Left ventricle myocardium inferior (tissue), 1 donor: ENCODE measurements at regions not wholly inside any gene's neighbourhood (a gene's known extent, or its start where the extent isn't known, plus 50 kb on each side); places are given as distances from the start of the nearest gene placed in this dataset.

Source experiments
- DNase-seq: peaks from one replicate; pipeline ENCODE4 v3.0.0-alpha.2; 2020
- H3K27ac ChIP-seq: fragments of 200-600 bp; replicated peaks from 2 replicates; pipeline ENCODE4 v1.8.0; 2021
- H3K27me3 ChIP-seq: fragments of 200-600 bp; 2 replicates; pipeline ENCODE4 v1.8.0; 2021; ENCODE audit warnings: low read depth
- H3K36me3 ChIP-seq: fragments of 200-600 bp; 2 replicates; pipeline ENCODE4 v1.8.0; 2021
- H3K4me1 ChIP-seq: fragments of 200-600 bp; 2 replicates; pipeline ENCODE4 v1.8.0; 2021
- H3K4me3 ChIP-seq: fragments of 200-600 bp; 2 replicates; pipeline ENCODE4 v1.8.0; 2021; ENCODE audit warnings: mild to moderate bottlenecking, moderate library complexity
- H3K9me3 ChIP-seq: fragments of 200-600 bp; replicated peaks from 2 replicates; pipeline ENCODE4 v1.8.0; 2021
- CTCF ChIP-seq: fragments of 200-600 bp; IDR thresholded peaks from 2 replicates; pipeline ENCODE4 v1.8.0; 2021; ENCODE audit warnings: antibody characterized with exemption, mild to moderate bottlenecking, borderline replicate concordance
- intact Hi-C: fragments of 100-400 bp; cut with micrococcal nuclease; formaldehyde crosslinking; loops from one replicate; pipeline ENCODE4 v1.11.0; 2022
- donor health status: DM: no; HTN: yes; CAD: no; lungs with severe emphysema.

GRCh38 chr2:195496991-195497390 is 160.0 kb upstream of the SLC39A10 start:
- DNase-seq = no peak
- Histone ChIP-seq H3K36me3 (no peaks in the 10 kb centered on the region), H3K9me3 (no peaks in the 10 kb centered on the region), H3K27ac (no peak overlapping the region), H3K4me3 (no peak overlapping the region), H3K4me1 (no peaks in the 10 kb centered on the region), H3K27me3 (no peaks in the 10 kb centered on the region)
- intact Hi-C loops = no loop called here
- no peak for TF ChIP-seq CTCF

- TF ChIP-seq CTCF = no peak
- intact Hi-C loops = no loop called here
- DNase-seq = no peak
- Histone ChIP-seq H3K36me3 (no peaks in the 10 kb centered on the region), H3K27ac (no peak overlapping the region), H3K9me3 (no peaks in the 10 kb centered on the region), H3K4me3 (no peak overlapping the region), H3K4me1 (no peaks in the 10 kb centered on the region), H3K27me3 (no peaks in the 10 kb centered on the region)
These were observed 161.1 kb upstream of the SLC39A10 start for GRCh38 chr2:195495966-195496365.

- no peaks in the 10 kb centered on the region for H3K36me3 ChIP-seq
- intact Hi-C loops = no loop called here
These were observed 161.7 kb upstream of the SLC39A10 start for GRCh38 chr2:195495351-195495750.

GRCh38 chr2:195494451-195494850 is 162.6 kb upstream of the SLC39A10 start:
- intact Hi-C loops = no loop called here
- H3K27me3 ChIP-seq = no peaks in the 10 kb centered on the region
- H3K36me3 ChIP-seq = no peaks in the 10 kb centered on the region
- no peaks in the 10 kb centered on the region for H3K4me1 ChIP-seq
- H3K27ac ChIP-seq = no peak overlapping the region
- no peak for TF ChIP-seq CTCF
- no peak for DNase-seq
- H3K4me3 ChIP-seq = no peak overlapping the region
- no peaks in the 10 kb centered on the region for H3K9me3 ChIP-seq

More at GRCh38 chr2:195495351-195495750, 161.7 kb upstream of the SLC39A10 start:
- H3K4me1 ChIP-seq = no peaks in the 10 kb centered on the region
- no peaks in the 10 kb centered on the region for H3K27me3 ChIP-seq
- no peak for DNase-seq
- H3K9me3 ChIP-seq = no peaks in the 10 kb centered on the region
- H3K4me3 ChIP-seq = no peak overlapping the region
- H3K27ac ChIP-seq = no peak overlapping the region
- TF ChIP-seq CTCF = no peak

- intact Hi-C loops = no loop called here
- Histone ChIP-seq H3K4me3 (no peak overlapping the region), H3K27ac (no peak overlapping the region), H3K36me3 (no peaks in the 10 kb centered on the region), H3K27me3 (no peaks in the 10 kb centered on the region), H3K4me1 (no peaks in the 10 kb centered on the region), H3K9me3 (no peaks in the 10 kb centered on the region)
- no peak for TF ChIP-seq CTCF
- no peak for DNase-seq
These were observed 163.6 kb upstream of the SLC39A10 start for GRCh38 chr2:195493416-195493815.

- H3K4me3 ChIP-seq = no peak overlapping the region
- no peaks in the 10 kb centered on the region for H3K9me3 ChIP-seq
- no peak overlapping the region for H3K27ac ChIP-seq
- no peaks in the 10 kb centered on the region for H3K27me3 ChIP-seq
- no peak for DNase-seq
- TF ChIP-seq CTCF = no peak
- intact Hi-C loops = no loop called here
- H3K4me1 ChIP-seq = no peaks in the 10 kb centered on the region
- no peaks in the 10 kb centered on the region for H3K36me3 ChIP-seq
These were observed 166.7 kb upstream of the SLC39A10 start for GRCh38 chr2:195490319-195490718.
